OCI-LY7 (cell line): ENCODE measurements at regions not wholly inside any gene's neighbourhood (a gene's known extent, or its start where the extent isn't known, plus 50 kb on each side); places are given as distances from the start of the nearest gene placed in this dataset.

Experiments used
- BruUV-seq: library from RNA; stranded (reverse); fragments of 400-500 nt; replicated peaks from 2 replicates; lab custom pipeline; 2021; lab: Mats Ljungman, UMichigan
- CTCF ChIA-PET: fragments of 300-600 bp; sonication (Branson Sonifier 250); formaldehyde crosslinking; loops from one replicate; lab custom pipeline; 2022; ENCODE audit warnings: antibody characterized with exemption; ENCODE audit not compliant: unreplicated experiment; lab: Charles Lee
- POLR2A ChIA-PET: fragments of 300-600 bp; sonication (Branson Sonifier 250); formaldehyde crosslinking; loops from one replicate; lab custom pipeline; 2022; ENCODE audit warnings: antibody characterized with exemption; lab: Charles Lee
- DNase-seq: peaks from one replicate; pipeline ENCODE4 v3.0.0-alpha.2; 2015; ENCODE audit warnings: low spot score
- H2AFZ ChIP-seq: fragments of 200-600 bp; sonication (generic), shearing (Covaris generic); 2 replicates; pipeline ENCODE4 v1.6.1; 2014; ENCODE audit warnings: mild to moderate bottlenecking, antibody characterized with exemption, low read length, moderate library complexity
- H3K27ac ChIP-seq: fragments of 200-600 bp; sonication (generic); 2 replicates; pipeline ENCODE4 v1.5.1; 2014; ENCODE audit warnings: mixed run types, low read depth, mild to moderate bottlenecking, moderate library complexity, low read length, inconsistent platforms; ENCODE audit not compliant: poor library complexity, severe bottlenecking
- H3K36me3 ChIP-seq: fragments of 200-600 bp; sonication (generic); 2 replicates; pipeline ENCODE4 v1.6.1; 2014; ENCODE audit warnings: mild to moderate bottlenecking, antibody characterized with exemption, low read length, moderate library complexity, mixed read lengths; ENCODE audit not compliant: insufficient read depth
- H3K4me1 ChIP-seq: fragments of 200-600 bp; sonication (generic); 2 replicates; pipeline ENCODE4 v1.5.1; 2014; ENCODE audit warnings: mild to moderate bottlenecking, low read length; ENCODE audit not compliant: insufficient read depth, poor library complexity, severe bottlenecking
- H3K4me2 ChIP-seq: fragments of 200-600 bp; sonication (generic); 2 replicates; pipeline ENCODE4 v1.6.1; 2014; ENCODE audit warnings: mild to moderate bottlenecking, low read length
- H3K4me3 ChIP-seq: fragments of 200-600 bp; sonication (generic); 2 replicates; pipeline ENCODE4 v1.5.1; 2014; ENCODE audit warnings: mild to moderate bottlenecking, low read depth, low read length; ENCODE audit not compliant: poor library complexity, severe bottlenecking
- H3K79me2 ChIP-seq: fragments of 200-600 bp; sonication (generic); 2 replicates; pipeline ENCODE4 v1.6.1; 2016; ENCODE audit warnings: low read depth, mild to moderate bottlenecking, low read length, moderate library complexity, mixed read lengths; ENCODE audit not compliant: insufficient read depth
- H3K9me2 ChIP-seq: fragments of 200-600 bp; sonication (generic); 2 replicates; pipeline ENCODE4 v1.6.1; 2016; ENCODE audit warnings: mild to moderate bottlenecking, low read length, mixed read lengths; ENCODE audit not compliant: insufficient read depth
- H3K9me3 ChIP-seq: fragments of 200-600 bp; sonication (generic); 2 replicates; pipeline ENCODE4 v1.6.1; 2014; ENCODE audit warnings: mild to moderate bottlenecking, mixed run types, low read length, mixed read lengths
- H4K20me1 ChIP-seq: fragments of 200-600 bp; sonication (generic); 2 replicates; pipeline ENCODE4 v1.6.1; 2014; ENCODE audit warnings: mild to moderate bottlenecking, antibody characterized with exemption, low read length, moderate library complexity, mixed read lengths; ENCODE audit not compliant: insufficient read depth
- EZH2phosphoT487 ChIP-seq: fragments of 200-600 bp; sonication (generic); IDR thresholded peaks from 2 replicates; pipeline ENCODE4 v1.6.1; 2018; ENCODE audit warnings: low read depth, borderline replicate concordance, mild to moderate bottlenecking, mixed run types, antibody characterized with exemption, low read length, moderate library complexity, mixed read lengths
- intact Hi-C: fragments of 100-400 bp; cut with micrococcal nuclease; formaldehyde crosslinking; loops from one replicate; pipeline ENCODE4 v1.10.0; 2022; ENCODE audit not compliant: unreplicated experiment
- TF ChIP-seq, protein P1 (sequence below): fragments of 200-600 bp; sonication (generic); conservative IDR thresholded peaks from 2 replicates; pipeline ENCODE4 v1.5.1; 2014; ENCODE audit warnings: mild to moderate bottlenecking, antibody characterized with exemption, low read length, moderate library complexity, mixed read lengths

DNA sequence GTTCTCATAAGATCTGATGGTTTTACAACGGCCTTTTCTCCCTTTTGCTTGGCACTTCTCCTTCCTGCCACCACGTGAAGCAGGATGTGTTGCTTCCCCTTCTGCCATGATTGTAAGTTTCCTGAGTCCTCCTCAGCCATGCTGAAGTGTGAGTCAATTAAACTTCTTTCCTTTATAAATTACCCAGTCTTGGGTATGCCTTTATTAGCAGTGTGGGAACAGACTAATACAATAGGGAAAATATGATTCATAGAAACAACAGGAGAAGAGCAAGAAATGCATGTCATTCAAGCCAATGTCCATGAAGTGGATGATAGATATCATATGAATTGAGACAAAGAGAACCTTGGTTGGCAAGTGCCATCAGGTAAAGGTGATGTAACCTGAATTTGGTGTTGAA lies 128.3 kb upstream of the HAPLN1 start:
- POLR2A ChIA-PET, result no interaction called here
- Histone ChIP-seq H3K79me2 (no peaks in the 10 kb centered on the region), H3K27ac (no peak overlapping the region), H3K36me3 (no peaks in the 10 kb centered on the region), H3K9me3 (no peaks in the 10 kb centered on the region), H3K9me2 (no peaks in the 10 kb centered on the region), H2AFZ (no peak overlapping the region; the same call in 1 of the 2 replicates), H3K4me3 (no peak overlapping the region), H4K20me1 (no peaks in the 10 kb centered on the region), H3K4me1 (no peaks in the 10 kb centered on the region), H3K4me2 (no peak overlapping the region)
- TF ChIP-seq, protein P1, sequence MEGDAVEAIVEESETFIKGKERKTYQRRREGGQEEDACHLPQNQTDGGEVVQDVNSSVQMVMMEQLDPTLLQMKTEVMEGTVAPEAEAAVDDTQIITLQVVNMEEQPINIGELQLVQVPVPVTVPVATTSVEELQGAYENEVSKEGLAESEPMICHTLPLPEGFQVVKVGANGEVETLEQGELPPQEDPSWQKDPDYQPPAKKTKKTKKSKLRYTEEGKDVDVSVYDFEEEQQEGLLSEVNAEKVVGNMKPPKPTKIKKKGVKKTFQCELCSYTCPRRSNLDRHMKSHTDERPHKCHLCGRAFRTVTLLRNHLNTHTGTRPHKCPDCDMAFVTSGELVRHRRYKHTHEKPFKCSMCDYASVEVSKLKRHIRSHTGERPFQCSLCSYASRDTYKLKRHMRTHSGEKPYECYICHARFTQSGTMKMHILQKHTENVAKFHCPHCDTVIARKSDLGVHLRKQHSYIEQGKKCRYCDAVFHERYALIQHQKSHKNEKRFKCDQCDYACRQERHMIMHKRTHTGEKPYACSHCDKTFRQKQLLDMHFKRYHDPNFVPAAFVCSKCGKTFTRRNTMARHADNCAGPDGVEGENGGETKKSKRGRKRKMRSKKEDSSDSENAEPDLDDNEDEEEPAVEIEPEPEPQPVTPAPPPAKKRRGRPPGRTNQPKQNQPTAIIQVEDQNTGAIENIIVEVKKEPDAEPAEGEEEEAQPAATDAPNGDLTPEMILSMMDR, result no peak
- TF ChIP-seq EZH2phosphoT487, result no peak
- no TSS peak for BruUV-seq
- no peak for DNase-seq
- intact Hi-C loops, result no loop called here
- CTCF ChIA-PET, result no interaction called here

DNA sequence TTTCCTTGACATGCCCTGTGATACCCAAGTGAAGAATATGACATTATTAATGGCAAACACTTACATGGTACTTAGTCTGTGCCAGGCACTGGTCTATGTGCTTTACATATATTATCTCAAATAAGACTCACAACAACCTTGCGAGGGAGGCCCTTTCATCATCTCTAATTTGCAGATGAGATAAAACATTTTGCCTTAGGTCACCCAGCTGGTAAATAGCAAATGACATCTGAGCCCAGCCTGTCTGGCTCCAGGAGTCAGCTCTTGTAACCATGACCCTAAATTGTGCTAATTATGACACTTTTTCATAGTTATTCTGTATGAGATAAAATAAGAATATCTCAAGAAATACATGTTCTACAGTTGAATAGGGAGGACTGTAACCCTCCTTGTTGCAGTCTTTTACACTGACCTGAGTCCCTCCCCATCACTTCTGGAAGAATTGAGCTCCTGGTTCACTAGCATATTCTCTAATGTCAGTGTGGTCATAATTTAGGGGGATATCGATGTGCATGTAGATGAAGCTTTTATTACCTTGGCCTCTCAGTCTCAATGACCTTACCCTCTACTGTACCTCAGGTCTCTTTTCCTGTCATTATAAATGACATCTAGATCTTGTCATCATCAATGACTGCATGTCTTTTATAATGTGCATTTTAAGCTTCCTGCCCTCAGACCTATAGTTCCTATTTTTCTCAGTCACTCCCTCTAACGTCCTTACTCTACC lies 126.1 kb upstream of the HAPLN1 start:
- no peaks in the 10 kb centered on the region for H3K36me3 ChIP-seq
- H3K4me1 ChIP-seq, result no peaks in the 10 kb centered on the region
- H3K9me2 ChIP-seq, result no peaks in the 10 kb centered on the region
- DNase-seq, result no peak
- no peaks in the 10 kb centered on the region for H4K20me1 ChIP-seq
- ChIA-PET POLR2A (interaction anchor here (1.0 kb wide), 1 partner anchor 9 kb away, joined by 3 read pairs; no protein-coding TSS in a partner anchor), CTCF (no interaction called here)
- no peak overlapping the region for H2AFZ ChIP-seq
- no peak overlapping the region for H3K27ac ChIP-seq
- H3K4me2 ChIP-seq, result no peak overlapping the region
- TF ChIP-seq EZH2phosphoT487, result no peak
- TF ChIP-seq, protein P1, result no peak
- BruUV-seq, result no TSS peak
- intact Hi-C loops, result no loop called here
- no peaks in the 10 kb centered on the region for H3K9me3 ChIP-seq
- no peaks in the 10 kb centered on the region for H3K79me2 ChIP-seq
- no peak overlapping the region for H3K4me3 ChIP-seq

DNA sequence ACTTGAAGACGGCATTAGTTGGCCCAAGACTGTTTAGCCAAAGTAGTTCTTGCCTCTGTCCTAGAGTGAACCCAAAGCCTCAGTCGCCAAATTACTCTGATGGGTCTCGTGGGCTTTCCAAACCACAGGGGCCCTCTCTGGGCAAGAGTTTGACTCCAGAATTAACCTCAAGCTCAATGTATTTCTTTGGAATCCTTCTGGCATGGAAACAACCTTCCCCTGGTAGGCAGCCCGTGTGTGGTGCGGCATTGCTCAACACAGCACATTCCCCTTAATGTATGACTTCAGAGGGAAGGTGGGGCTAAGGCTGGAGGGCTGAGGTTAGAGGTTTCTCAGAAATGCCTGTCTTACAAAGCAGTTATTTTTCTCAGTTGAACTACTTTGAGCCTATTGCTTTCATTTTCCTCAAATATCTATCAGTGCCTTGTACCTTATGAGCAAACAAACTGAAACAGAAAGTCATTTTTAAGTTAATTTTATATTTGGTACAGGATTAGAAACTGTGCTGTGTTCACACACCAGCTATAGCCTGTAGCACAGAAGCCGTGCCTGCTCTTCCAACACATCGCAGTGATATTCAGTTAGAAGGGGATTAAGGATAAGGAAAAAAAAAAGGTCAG lies 123.9 kb upstream of the HAPLN1 start:
- Histone ChIP-seq H3K9me3 (no peaks in the 10 kb centered on the region), H3K4me3 (no peak overlapping the region), H3K4me2 (no peak overlapping the region), H2AFZ (no peak overlapping the region), H3K4me1 (no peaks in the 10 kb centered on the region), H3K79me2 (no peaks in the 10 kb centered on the region), H3K9me2 (no peaks in the 10 kb centered on the region), H3K36me3 (no peaks in the 10 kb centered on the region), H3K27ac (no peak overlapping the region), H4K20me1 (no peaks in the 10 kb centered on the region)
- no peak for DNase-seq
- intact Hi-C loops, result no loop called here
- BruUV-seq, result no TSS peak
- no peak for TF ChIP-seq EZH2phosphoT487
- TF ChIP-seq, protein P1, result no peak
- CTCF ChIA-PET, result interaction anchor here (0.5 kb wide), 1 partner anchor 317 kb away, joined by 3 read pairs; no protein-coding TSS in a partner anchor
- POLR2A ChIA-PET, result no interaction called here
